NCI-H128 (cell line): ENCODE measurements at regions not wholly inside any gene's neighbourhood (a gene's known extent, or its start where the extent isn't known, plus 50 kb on each side); places are given as distances from the start of the nearest gene placed in this dataset.

ENCODE experiments used
- DNase-seq: peaks from one replicate; lab custom pipeline; 2025; ENCODE audit not compliant: unreplicated experiment; lab: John Stamatoyannopoulos, UW

DNA sequence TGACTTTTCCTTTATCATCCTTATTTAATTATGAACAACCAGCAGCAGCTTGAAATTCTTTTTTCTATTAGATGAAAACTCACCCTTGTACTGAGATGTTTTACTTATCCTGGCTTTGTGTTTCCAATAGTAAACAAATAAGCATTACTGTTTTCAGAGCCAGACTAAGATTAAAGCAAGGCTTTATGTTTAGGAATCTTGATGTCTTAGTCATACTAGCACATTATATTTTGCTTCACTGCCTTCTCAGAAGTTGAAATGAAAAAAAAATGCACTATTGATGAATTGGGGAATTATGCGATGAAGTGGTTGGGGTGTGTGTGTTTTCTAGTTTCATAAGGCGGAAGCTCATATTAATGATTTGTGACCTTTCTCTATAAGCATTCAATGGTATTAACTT lies 301.2 kb upstream of the E2F7 start:
- no peak for DNase-seq

- DNase-seq, result no peak
Observed at GRCh38 chr12:77364400-77364799, 299.0 kb upstream of the E2F7 start.

DNA sequence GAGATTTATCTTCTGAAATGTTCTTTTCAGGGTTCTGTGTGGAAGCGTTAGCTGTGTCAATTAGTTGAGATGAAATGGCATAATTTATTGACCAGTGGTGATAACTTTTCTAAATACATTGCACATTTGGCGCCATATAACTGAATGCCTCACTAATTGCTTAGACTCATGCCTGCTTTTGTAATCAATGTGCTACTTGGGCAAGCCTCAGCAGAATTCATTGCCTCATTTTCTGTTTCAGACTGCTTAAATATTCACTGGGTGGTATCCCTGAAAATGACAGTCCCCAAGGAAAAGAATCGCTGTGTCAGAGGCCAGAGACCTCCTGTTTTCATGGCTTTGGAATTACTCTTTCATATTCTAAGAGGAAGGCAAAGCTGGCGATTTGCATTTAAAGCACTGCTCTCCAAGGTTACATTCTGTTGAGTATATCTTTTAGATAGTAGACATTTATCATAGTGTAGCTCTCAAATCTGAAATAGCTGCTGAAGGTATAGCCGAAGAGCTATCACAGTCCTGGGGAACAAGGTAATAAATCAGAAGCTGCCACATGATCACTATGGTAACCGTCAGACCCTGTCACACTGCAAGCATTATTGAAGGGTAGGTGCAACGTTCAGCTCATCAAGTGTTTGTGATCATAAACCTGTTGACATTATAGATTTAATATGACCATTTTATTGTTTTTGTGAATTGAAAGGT lies 297.3 kb upstream of the E2F7 start:
- no peak for DNase-seq

- DNase-seq, result no peak
Observed at GRCh38 chr12:77357655-77358054, 292.3 kb upstream of the E2F7 start.

GRCh38 chr12:77354766-77355362 lies 289.5 kb upstream of the E2F7 start:
- DNase-seq, result no peak

DNA sequence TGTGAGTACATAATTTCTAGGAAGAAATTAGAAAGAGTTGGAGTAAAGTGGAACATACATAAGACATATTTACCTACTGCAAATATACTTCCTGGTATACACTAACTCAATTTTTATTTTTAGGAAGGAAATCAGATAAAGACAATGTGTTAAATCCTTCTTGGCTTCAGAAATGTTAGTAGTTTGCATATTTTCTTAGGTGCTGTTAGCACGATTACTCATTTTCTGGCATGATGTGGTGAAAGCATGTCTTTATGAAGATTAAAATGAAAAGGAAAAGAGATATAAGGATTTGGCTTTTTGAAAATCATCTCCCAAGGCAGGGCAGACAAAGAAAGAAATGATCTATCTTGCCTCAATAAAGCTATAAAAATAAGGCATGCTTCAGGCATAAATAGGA lies 287.6 kb upstream of the E2F7 start:
- no peak for DNase-seq

- no peak for DNase-seq
Observed at GRCh38 chr12:77351860-77352259, 286.5 kb upstream of the E2F7 start.

DNA sequence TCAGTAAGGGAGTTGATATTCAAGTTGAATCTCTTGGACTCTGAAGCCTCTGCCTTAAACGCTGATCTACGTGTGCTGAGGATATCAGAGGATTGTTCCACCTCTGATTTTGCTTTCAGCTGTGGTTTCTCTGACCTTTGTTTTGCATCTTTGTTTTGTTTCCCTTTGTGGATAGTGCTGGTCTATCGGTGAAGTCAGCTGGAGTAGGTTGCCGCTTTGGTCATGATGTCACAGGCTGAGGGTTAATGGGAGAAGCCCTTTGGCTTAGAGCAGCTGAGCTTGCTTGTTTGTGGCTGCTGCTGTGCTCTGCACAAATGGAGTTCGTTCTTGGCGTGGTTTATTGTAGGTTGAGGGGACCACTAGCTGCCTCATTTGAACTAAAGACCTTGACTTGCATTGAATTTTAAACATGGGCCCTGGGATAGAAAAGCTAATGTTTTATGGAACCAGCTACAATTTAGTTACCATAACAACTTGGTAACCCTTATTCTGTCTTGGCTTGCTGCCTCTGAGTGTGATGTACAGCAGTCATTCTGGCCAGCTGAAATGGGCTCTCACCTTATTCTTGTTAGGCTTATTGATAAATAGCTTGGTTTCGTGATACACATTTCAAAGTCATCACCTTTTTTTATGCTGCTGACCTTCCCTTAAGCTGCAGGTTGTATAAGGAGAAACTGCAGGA lies 284.5 kb upstream of the E2F7 start:
- no peak for DNase-seq

DNA sequence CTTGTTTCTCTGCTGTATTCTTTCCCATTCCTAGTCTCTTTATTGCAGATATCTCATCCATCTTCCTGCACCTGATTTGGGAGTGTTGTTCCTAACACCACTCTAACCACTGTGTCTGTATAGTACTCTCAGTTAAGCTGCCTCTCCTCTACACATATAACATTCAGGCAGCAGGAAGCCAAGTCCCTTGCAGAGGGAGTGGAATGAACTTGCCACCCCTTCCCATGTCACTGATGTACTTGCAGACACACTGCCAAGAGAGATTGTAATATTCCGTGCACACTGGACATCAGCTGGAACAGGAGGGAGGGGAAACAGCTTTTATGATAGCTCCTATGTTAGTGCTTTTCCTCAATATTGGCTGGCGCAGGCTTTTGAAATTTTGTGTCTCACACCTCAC lies 281.6 kb upstream of the E2F7 start:
- no peak for DNase-seq

DNA sequence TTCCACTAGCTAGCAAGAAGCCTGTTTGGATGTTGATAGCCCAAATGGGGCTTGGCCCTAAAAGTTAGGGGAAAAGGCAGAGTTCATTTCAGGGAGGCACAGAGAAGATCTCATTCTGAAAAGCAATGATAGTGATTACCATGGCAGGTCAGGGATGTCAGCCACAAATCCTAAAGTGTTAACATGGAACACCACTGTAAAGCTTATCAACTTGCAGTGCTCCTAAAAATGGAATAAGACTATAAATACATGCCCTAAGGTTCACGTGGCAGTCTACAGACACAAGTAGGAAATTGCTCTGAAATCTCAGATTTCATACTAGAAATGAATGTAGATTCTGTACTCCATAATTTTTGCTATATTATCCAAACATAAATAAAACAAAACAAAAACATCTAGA lies 280.0 kb upstream of the E2F7 start:
- no peak for DNase-seq

- no peak for DNase-seq
Observed at GRCh38 chr12:77344651-77345050, 279.3 kb upstream of the E2F7 start.

- no peak for DNase-seq
Observed at GRCh38 chr12:77343291-77343690, 277.9 kb upstream of the E2F7 start.

DNA sequence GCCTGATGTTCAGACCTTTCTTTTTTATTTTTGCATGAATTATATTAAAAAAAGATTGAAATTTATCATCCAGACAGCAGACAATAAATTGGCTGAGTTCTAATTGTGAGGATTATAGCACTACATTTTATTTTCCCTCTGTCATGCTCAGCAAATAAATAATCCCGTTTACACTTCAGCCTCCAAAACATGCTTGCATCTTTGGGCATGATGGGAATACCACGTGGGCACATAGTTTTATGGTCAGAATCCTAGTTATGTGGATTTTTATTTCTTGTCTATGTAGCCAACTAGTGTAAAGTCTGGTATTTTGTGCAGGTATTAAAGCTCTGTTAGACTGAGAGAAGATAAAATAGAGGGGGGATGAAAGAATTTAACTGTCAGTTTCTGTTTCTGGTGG lies 276.9 kb upstream of the E2F7 start:
- DNase-seq, result no peak

DNA sequence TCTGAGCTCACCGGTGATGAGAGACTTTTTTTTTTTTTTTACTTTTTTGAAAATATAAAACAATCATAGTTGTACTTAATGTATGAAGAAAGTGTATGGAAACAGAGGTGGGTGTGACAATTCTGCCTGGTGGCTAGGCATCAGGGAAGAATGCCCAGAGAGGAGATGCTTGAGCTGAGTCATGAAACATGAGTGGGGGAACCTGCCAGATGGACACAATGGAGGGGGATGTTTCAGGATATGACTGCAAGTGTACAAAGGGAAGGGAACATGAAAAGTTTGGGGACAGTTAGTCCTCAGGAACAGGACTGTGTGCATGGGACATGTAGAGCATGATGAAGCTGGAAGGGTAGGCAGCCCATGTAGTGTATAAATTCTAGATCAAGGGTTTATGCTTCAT lies 274.2 kb upstream of the E2F7 start:
- DNase-seq, result no peak

GRCh38 chr12:77337362-77337761 lies 272.0 kb upstream of the E2F7 start:
- no peak for DNase-seq

DNA sequence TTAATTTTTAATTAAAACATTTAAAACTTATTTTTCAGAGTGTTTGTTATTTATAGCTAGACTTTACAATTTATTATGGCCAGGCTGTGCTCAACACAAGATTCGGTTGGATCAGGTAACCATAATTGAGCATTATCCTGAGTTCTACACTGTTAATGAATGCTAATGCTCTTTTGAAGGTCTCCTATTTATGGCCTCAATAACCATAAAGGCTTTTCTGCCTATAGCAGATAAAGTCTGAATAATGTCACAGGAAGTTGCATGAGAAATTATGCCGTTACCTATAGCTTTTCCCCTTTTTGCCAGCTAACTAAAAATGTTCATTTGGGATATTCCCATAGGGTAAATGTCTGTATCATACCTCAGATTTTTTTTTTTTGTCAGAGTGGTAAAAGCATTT lies 269.4 kb upstream of the E2F7 start:
- DNase-seq, result no peak

- no peak for DNase-seq
Observed at GRCh38 chr12:77328326-77328725, 263.0 kb upstream of the E2F7 start.

- DNase-seq, result no peak
Observed at GRCh38 chr12:77325511-77326236, 260.3 kb upstream of the E2F7 start.

- DNase-seq, result peak; percentile 77
Observed at GRCh38 chr12:77324763-77325468, 259.5 kb upstream of the E2F7 start.

DNA sequence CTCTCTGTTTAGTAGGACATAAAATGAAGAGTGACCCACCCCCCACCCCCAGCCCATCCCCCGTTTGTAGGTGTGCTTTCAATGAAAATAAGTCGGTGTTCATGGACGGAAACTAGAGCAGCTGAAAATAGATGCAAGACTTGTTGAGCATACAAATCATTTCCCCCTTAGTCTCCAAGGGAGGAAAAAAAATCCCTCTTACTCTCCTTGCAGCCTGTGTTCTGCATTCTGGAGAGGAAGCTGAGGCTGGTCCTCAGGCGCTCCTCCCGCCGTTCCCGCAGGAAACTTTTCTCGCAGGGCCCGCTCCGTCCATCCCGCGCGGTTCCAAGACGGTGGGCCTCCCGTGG lies 259.0 kb upstream of the E2F7 start:
- DNase-seq, result no peak

DNA sequence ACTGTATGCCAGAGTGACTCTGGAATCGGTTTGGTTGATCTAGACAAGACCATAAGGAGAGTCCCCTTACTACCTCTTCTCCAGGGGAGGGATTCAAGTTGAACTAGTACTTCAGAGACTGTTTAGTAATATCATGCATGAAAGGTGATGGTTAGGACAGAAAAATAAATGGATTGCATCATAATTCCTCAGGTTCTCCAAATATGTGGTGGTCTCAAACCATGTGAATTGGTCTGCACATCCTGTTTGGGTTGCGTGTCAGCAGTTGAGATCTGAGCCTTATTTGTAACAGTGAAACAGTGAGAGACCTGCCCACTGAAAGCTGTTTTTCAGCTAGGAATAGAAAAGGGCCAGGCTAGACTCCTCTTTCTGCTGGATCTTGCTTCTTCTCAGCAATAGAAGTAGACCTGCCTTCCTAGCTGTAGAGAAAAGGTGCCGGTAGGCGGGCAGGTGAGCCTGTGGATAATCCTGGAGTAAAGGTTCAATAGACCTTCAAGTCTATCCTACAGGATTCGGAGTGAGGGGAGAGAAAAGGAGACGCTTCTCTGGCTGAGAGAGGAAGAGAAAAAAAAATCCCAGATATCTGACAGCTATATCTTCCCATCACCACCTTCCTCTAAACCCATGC lies 258.5 kb upstream of the E2F7 start:
- DNase-seq, result no peak
